CD4-positive, alpha-beta T cell treated with Interleukin-15 for 1 hour (primary cell): ENCODE measurements at regions not wholly inside any gene's neighbourhood (a gene's known extent, or its start where the extent isn't known, plus 50 kb on each side); places are given as distances from the start of the nearest gene placed in this dataset.
"Not testable (repeated sequence)": the region's sequence is repeated elsewhere in the genome, so short reads cannot be mapped to it uniquely, and the experiment has no call there.

Experiments
- DNase-seq: peaks from one replicate; pipeline ENCODE4 v3.0.0-alpha.2; 2020

DNA sequence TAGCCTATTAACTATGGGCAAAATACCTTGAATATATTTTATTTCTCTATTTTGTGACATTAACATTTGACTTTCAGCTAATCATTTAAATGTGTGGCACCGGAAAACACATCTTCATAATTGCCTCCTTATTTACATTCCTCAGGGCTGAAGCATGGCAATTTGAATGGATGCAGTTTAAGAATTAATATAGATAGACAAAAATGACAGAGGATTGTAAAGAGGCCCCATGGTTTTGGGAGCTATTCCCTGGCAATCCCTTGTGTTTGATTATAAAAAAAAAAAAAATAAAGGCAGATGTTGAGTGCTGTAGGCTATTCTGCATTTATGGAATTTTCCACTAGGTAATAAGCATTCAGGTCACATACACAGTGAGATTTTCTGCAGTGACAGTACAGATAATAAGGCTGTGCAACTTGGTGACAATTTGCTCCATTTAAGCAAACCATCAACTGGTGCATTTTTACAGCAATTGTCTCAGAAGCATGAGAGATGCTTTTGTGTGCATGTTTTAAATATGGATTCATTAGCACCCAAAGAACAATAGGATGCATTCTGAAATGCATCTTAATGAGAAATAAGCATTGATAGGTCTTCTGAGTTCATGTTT, 123.2 kb upstream of the SLC38A4 start:
- no peak for DNase-seq

DNA sequence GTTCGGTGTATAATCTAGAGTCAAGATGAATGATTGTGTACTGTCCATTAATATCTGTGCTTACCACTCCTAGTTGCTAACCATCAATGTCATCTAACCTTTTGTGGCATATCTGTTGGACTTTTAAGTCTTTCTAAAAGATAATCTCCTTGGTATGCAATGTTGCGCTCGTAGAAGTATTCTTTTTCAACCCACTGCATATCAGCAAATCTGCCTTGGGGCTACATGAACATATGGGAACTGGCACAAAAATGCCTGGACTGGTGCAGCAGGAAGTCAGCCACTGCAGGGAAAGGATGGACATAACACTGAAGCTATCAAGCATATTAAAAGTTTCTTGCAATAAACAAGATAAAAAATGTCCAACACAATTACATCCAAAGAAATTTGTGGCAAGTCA, 124.3 kb upstream of the SLC38A4 start:
- DNase-seq: no peak

DNA sequence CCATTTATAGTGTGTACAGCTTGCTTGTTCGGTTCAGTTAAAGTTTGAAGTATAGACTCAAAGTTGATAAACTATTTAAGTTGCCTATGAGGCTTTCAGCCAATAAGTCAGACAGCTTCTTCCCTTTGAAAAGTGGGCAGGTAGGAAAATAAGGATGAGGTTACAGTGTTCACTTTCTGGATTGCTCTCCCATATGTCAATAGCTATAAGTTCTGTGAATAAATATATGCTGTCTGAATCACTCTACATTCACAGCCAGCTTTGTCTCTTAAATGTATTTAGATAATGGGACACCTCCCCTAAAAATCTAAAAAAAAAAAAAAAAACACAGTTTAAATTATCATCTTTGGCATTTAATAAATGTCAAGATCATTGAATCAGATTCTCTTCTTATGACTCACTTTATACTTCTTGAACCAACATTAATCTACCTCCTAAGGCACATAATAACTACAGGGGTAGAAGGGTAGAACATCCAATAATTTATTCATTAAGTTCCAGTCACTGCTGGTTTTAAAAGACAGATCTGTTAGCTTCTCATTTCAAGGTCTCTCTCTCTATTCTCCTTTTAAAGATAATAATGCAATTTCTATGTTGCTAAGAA, 126.4 kb upstream of the PCED1B start:
- no peak for DNase-seq

DNA sequence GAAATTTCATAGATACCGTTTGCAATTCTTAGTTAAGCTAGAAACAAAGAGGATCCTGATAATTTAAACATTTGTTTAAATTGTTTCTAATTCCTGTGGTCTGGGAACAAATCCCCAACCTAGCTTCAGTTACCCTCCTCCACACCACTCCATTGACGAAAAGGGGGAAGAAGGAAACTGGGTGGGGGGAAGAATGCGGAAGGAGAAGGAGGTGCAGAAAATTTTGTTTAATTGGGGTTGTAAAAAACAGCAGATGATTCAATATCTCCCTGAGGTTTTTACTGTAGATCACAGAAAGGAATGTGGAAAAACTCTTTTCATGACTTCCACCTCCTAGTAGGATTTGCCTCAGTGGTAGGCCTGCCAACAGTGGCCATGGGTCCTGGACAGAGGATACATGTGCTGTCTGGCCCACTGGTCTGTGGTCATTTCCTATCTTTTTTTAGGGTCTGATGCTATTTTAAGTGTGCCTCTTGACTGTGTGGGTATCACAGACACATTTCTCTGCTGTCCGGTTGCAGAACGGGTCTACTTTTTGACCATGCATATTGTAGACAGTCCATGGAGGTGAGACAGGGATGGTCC, 122.9 kb upstream of the PCED1B start:
- DNase-seq: no peak

DNA sequence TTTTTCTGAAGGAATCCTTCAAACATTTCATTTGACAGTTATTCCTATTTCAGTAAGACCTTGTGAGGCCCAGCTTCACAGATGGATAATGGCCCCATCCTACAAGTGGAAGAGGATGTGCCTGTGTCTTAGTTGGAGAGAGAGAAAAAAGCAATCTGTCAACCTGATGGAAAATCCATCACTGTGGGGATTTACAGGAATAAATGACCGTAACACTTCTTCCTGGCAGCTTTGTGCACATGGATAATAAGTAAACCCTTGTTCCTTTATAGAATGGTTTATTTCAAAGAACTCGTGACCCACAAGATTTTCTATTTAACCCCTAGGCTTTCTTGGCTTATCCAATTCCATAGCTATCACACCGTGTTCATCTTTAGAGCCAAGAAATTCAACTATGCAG, 121.4 kb upstream of the PCED1B start:
- DNase-seq: no peak

DNA sequence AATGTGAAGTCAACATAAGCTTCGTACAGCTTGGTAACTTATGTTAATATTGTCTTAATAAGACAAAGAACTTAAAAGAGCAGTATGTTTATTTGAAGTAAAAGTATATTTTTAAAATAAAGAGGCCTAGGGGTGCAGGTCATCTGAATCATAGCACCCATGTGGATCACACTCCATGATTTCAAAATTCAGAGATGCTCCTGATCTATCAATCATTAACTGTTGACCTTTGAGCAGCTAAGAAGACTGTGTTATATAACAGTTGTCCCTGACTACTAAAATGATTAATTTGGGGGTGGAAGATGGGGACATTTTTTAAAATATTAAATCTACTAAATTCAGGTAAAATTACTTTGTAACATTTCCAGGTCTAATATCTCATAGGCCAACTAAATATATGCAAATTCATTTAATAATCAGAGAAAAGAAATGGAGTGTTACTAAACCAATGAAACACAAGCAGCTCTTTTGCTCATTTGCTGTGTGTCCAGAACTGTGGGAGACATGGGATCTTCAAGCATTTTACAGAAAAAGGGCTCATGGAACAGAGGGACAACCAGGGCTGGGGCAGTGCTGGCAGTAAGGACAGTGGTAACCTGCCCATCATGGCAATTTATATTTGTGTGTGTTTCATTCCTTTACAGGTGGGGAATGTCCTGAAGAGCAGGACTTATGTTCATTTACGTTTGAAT, 120.7 kb upstream of the PCED1B start:
- DNase-seq: no peak

DNA sequence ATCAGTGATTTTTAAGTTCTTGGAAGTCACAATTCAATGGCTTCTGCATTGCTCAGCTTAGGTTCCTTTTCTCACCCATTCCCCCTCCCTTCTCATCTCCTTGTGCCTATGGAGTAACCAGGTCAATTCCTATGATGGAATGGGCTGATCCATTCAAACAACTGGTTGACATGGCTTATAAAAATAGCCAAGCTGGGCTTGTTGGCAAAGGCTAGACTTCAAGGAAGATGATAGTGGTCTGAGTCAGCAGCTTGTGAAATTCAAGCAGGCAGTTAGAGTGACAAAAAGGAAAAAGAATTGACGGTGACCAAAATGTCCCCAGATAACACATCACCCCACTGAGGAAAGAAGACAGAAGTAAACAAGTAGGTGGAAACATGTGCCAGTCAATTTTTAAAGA, 119.9 kb upstream of the PCED1B start:
- no peak for DNase-seq

DNA sequence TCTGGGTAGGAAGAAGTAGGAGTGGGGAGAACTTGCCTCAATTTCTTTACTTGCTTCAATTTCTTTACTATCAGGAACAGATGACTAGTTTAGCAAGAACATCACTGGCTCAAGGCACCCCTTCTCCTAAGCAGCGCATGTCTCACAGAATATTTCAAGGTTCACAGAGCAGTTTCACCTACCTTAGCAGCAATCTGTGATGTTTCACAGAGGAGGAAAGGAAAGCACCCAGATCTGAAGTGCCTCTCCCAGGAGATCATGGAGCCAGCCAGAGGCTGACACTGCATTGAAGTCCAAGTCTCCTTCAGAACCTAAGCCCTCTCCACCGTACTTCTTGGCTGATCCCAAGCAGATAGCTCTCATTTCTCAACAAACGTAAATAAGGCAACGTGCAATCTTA, 118.7 kb upstream of the PCED1B start:
- DNase-seq: no peak

DNA sequence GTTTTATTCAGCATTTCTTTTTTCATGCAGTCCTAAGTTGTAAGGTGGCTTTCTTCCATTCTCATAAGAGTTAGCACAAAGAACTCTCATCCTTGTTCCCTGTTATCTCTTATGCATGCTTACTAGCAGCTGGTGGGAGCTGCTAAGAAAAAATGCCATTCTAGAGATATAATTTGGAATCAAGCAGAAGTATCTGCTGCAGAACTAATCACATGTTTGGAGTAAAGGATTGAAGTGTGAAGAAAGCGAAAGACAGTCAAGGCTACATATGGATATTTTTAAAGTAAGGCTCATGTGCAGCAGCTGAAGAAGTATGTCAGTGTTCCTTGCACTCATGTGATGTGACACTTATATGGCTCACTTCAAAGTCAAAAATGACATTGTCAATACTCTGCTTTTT, 116.2 kb upstream of the PCED1B start:
- DNase-seq: no peak

DNA sequence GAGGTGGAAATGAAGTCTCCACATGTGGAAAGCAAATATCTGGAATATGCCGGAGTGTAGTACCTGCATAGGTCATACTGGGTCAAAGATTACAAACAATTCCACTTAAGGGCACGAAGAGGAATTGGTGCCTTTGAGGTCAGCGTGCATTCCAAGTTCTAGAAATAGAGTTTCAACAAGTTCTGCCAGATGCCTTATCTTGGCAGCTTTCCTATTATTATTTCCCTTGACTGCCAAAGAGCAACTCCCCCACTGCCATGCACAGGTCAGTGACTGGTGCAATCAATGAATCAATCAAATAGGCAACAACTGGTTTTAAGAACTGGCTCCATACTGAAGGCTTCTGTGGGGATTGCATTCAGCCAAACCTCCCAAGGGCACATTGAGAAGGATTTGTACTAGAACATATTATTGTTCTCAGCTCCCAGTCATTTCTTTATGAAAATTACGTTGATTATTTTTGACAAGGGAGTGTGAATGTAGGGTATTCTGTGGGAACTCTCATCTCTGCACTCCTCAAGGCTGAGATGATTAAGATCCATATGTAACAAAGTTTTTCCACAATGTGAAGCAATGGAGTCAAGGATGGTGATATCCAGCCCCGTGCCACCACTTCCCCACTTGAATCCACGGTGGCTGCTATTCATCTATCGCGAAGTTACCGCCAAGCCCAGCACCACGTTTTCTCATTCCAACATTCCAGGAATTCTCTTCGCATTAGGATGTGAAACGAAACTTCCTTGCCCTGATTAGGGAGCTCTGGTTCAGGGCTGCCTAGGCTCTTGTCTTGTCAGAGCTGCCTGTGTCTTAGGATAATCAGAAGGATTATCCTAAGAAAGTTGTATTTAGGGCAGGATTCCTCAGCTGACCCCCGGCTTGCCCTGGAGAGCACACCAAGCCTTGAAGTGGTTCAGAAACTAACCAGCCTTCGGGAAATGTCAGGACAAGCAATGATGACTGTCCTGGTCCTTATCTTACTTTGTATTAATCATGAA, 115.1 kb upstream of the PCED1B start:
- no peak for DNase-seq

DNA sequence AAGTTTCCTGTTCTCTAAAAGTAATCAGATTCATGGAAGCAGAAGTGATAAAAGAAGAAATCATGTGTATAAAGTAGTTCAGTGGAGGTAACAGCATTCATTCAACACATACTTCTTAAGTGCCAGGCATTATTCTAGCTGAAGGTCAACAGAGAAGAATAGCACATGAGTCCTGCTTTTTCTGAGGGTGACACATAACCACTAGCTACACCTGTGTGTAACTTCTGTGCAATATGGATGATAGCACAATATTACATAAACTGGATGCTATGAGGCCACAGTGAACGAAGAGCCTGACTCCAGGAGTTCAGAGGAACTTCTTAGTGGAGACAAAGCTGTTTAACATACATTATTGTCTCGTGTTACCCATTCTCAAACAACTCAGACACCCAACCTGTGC, 114.3 kb upstream of the PCED1B start:
- DNase-seq: no peak

DNA sequence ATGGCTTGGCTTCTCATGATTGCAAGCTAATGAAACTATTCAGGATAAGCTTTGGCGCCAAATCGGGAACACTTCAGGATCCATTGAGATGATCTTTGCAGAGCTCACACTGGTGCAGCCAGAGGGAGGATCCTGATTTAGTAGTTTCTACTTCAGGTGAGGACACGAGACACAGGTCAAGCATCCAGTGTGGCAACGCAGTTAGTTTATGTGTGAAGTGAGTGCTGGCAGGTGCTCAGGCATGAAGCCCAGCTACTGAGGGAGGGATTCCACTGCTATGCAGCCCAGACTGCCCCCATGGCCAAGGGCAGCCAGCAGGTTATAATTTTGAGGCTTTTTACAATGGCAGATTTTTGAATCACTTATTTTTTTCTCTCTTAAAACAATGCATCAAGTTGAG, 113.5 kb upstream of the PCED1B start:
- DNase-seq: no peak

DNA sequence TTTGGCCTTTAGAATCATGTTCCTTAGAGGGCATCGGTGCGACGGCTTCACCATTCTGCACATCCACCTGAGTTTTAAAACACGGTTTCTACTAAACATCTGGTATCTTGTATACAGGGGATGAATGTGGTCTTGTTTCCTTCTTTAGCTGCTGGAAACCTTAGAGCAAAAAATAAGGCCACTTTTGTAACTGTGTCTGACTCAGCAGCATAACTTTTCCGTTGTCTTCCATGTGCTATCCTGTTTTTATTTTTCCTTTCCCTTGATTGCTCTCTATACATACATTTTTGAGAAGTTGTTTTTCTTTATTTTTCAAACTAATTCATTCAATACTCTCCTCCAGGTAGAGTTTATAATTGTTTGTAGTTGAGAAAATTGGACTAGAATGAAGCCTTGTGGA, 108.8 kb upstream of the PCED1B start:
- no peak for DNase-seq

DNA sequence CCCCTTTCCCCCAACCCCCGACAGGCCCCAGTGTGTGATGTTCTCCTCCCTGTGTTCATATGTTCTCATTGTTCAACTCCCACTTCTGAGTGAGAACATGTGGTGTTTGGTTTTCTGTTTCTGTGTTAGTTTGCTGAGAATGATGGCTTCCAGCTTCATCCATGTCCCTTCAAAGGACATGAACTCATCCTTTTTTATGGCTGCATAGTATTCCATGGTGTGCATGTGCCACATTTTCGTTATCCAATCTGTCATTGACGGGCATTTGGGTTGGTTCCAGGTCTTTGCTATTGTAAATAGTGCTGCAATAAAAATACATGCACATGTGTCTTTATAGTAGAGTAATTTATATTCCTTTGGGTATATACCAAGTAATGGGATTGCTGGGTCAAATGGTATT, 105.5 kb upstream of the PCED1B start:
- not testable (repeated sequence) for DNase-seq

DNA sequence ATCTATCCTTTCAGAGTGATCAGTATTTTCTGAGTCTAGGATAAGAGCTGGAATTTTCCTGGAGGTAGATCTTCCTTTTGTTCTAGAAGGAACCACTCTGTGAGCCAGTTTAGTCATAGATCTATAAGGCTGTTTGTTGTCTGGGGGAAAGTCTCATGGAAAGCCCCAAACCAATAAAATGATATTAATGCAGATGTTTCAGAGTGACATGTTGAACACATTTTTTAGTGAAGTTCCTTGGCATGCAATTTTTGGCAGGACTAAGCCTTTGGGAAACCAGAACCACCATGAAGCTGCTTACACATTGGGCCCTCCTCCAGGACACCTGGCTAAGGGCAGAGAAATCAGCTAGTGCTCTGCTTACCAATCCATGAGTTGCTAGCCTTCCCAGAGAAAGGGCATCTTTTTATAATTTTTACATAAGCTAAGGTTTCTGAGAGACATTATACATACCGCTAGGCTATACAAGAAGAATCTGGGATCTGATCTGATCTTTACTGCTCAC, 101.5 kb upstream of the PCED1B start:
- no peak for DNase-seq

DNA sequence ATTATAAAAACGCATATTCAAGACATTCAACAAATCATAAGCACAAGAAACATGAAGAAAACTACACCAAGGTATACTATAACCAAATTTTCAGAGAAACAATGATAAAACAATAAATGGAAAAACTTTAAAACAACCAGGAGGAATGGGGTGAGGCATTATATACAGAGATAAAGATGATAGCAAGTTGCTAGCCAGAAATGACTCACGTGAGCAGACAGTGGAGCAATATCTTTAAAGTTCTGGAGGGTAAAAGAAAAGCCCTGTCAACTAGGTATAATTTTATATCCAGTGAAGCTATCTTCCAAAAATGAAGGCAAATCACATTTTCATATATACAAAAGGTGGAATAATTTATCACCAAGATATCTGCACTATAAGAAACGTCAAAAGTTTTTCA, 97.8 kb upstream of the PCED1B start:
- DNase-seq: no peak

DNA sequence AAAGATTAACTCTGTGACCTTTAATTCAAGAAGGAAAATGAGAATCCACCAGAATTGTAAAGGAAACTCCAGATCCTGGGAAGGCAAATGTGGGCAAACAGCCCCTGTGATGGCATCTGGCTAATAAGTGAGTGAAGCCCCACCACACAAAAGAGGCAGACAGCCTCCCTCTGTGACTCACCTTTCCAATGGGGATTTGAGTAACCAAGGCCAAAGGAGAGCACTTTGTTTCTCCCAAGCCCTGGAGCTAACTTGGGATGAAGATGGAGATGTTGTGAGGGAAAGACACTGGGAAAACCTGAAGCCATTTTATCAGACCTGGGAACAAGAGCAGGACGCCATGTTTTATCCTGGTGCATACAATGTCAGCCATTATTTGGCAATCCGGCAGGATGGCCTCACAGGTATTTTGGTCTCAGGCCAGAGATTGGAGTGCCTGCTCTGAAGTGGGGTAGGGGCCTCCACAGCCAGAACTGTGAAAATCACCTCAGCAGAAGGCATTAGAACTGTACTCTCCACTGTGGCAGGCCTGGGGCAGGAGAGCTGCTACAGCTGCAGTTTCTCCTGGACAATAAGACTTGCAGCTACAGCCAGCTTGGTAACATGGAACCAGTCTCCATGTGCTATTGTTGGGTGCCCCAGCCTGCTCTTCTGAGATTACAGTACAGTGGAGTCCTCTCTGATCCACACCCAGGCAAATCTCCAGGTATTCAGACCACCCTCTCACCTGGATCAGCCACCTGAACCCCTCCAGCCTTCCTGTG, 96.6 kb upstream of the PCED1B start:
- no peak for DNase-seq

DNA sequence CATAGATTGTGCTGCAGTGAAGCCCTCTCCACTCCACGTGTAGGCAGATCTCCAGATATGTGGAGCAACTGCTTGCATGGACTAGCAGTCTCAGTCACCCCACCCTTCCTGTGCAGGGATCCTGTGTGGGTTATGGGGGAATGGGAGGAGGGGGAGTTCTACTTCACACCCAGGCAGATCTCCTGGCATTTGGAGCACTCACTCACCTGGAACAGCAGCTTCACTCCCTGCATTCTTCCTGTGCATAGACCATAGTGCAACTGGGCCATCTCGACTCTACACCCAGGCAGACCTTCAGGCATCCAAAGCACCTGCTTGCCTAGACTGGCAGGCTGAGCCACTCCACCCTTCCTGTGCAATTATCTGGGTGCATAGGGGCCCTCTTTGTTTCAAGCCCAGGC, 96.0 kb upstream of the PCED1B start:
- no peak for DNase-seq

DNA sequence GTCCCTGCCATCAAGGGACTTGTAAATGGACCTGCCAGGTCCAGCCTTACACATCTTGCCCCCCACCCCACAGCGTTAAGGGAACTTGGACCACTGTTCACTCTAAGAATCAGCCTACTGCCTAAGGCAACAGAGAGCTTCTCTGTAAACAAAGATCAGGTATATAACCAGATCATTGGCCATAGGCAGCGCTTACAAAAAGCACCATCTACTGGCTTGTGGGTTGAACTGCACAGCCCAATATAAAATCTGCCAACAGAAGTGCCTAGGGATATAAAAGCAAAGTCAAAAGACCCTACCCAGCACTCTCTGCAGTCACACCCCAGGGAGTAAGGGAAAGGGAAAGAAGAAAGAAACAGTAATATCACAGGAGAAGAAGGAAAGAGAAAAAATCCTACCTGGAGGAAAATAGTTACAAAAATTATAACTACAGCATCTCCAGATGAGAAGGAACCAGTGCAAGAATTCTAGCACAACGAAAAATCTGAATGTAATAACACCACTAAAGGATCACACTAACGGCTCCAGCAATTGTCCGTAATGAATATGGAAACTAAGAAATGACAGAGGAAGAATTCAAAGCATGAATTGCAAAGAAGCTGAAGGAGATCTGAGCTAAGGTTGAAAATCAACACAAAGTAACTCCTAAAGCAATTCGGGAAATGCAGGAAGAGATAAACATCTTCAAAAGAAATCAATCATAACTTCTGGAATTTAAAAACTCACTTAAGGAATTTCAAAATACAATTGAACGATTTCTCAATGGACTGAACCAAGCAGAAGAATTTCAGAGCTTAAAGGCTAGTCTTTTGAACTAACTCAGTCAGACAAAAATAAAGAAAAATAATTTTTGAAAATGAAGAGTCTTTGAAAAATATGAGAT, 95.2 kb upstream of the PCED1B start:
- peak; percentile 32 for DNase-seq

DNA sequence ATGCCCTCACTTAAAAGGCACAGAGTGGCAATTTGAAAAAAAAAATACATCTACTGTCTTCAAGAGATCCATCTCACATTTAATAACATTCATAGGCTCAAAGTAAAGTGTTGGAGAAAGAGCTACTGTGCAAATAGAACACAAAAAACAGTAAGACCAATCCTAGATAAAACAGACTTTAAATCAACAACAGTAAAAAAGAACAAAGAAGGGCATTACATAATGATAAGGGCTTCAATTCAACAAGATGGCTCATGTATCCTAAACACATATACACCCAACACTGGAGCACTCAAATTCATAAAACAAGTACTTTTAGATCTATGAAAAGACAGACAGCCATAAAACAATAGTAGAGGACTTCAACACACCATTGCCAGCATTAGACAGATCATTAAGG, 93.6 kb upstream of the PCED1B start:
- DNase-seq: no peak

DNA sequence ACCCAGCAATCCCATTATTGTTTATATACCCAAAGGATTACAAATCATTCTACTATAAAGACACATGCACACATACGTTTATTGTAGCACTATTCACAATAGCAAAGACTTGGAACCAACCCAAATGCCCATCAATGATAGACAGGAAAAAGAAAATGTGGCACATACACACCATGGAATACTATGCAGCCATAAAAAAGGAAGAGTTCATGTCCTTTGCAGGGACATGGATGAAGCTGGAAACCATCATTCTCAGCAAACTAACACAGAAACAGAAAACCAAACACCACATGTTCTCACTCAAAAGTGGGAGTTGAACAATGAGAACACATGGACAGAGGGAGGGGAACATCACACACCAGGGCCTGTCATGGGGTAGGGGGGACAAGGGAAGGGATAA, 91.3 kb upstream of the PCED1B start:
- not testable (repeated sequence) for DNase-seq
